CD4-positive, alpha-beta T cell (primary cell): ENCODE measurements at regions not wholly inside any gene's neighbourhood (a gene's known extent, or its start where the extent isn't known, plus 50 kb on each side); places are given as distances from the start of the nearest gene placed in this dataset.

Experiments
- ATAC-seq: fragments of 200-7000 bp; cut with Tn5 transposase; one replicate; pipeline ENCODE4 v1.10.0; 2022; ENCODE audit warnings: mild to moderate bottlenecking; ENCODE audit not compliant: poor library complexity
- CTCF ChIA-PET: fragments of 350-600 bp; sonication (Branson Sonifier 250); formaldehyde crosslinking; loops from one replicate; lab custom pipeline; 2021; ENCODE audit warnings: antibody characterized with exemption, inconsistent platforms; lab: Charles Lee
- POLR2A ChIA-PET: fragments of 350-600 bp; sonication (Branson Sonifier 250); formaldehyde crosslinking; loops from one replicate; lab custom pipeline; 2021; ENCODE audit warnings: antibody characterized with exemption, inconsistent platforms; lab: Charles Lee
- DNase-seq, 14 experiments: peaks; one replicate each; pipeline ENCODE4 v3.0.0-alpha.2; 2013 to 2020; ENCODE audit warnings: mixed read lengths in 2 of 14
- H3K27ac ChIP-seq, 2 donors: one replicate each; pipeline versions ENCODE4 v1.5.1 to v1.7.0; 2013; ENCODE audit warnings: low read length in 2 of 2, low read depth in 1 of 2, mild to moderate bottlenecking in 1 of 2
- H3K27me3 ChIP-seq, 2 experiments: 1 replicate in 1 of 2; 2 replicates in 1 of 2; pipeline versions ENCODE4 v1.6.1 to v1.7.0; 2013; ENCODE audit warnings: low read length in 2 of 2, control low read depth in 1 of 2, mild to moderate bottlenecking in 1 of 2, moderate library complexity in 1 of 2; ENCODE audit not compliant: insufficient read depth in 2 of 2, control insufficient read depth in 1 of 2
- H3K36me3 ChIP-seq: one replicate; pipeline ENCODE4 v1.6.1; 2013; ENCODE audit warnings: low read length, control low read depth; ENCODE audit not compliant: insufficient read depth
- H3K4me1 ChIP-seq: one replicate; pipeline ENCODE4 v1.6.1; 2013; ENCODE audit warnings: low read length, control low read depth; ENCODE audit not compliant: insufficient read depth
- H3K4me3 ChIP-seq: one replicate; pipeline ENCODE4 v1.5.1; 2013; ENCODE audit warnings: mild to moderate bottlenecking, low read length, moderate library complexity
- H3K9me3 ChIP-seq, 2 experiments: 1 replicate in 1 of 2; 2 replicates in 1 of 2; pipeline versions ENCODE4 v1.6.1 to v1.7.0; 2013; ENCODE audit warnings: low read length in 2 of 2, mild to moderate bottlenecking in 2 of 2, control low read depth in 1 of 2, moderate library complexity in 1 of 2; ENCODE audit not compliant: control insufficient read depth in 1 of 2, insufficient read depth in 1 of 2
- H3K27ac Mint-ChIP-seq: one replicate; pipeline ENCODE4 v1.8.0; 2020; ENCODE audit warnings: mixed read lengths
- H3K27me3 Mint-ChIP-seq: one replicate; pipeline ENCODE4 v1.8.0; 2021; ENCODE audit warnings: mixed read lengths
- H3K36me3 Mint-ChIP-seq: one replicate; pipeline ENCODE4 v1.8.0; 2021; ENCODE audit warnings: low read depth, mixed read lengths
- H3K4me1 Mint-ChIP-seq: one replicate; pipeline ENCODE4 v1.8.0; 2021; ENCODE audit warnings: low read depth, mixed read lengths
- H3K4me3 Mint-ChIP-seq: one replicate; pipeline ENCODE4 v1.8.0; 2020; ENCODE audit warnings: mild to moderate bottlenecking, mixed read lengths
- H3K9me3 Mint-ChIP-seq: one replicate; pipeline ENCODE4 v1.8.0; 2020; ENCODE audit warnings: mixed read lengths
- intact Hi-C, 2 experiments: fragments of 100-400 bp; cut with DNase I in 1 of 2; cut with micrococcal nuclease in 1 of 2; formaldehyde crosslinking; loops; one replicate each; pipeline versions ENCODE4 v1.15.1 to v1.9.0; 2023 to 2025; cut with DNase I, micrococcal nuclease
- TF ChIP-seq, protein P1 (sequence below): fragments of 200-600 bp; IDR thresholded peaks from one replicate; pipeline ENCODE4 v1.8.0; 2022; ENCODE audit warnings: antibody characterized with exemption, mild to moderate bottlenecking

DNA sequence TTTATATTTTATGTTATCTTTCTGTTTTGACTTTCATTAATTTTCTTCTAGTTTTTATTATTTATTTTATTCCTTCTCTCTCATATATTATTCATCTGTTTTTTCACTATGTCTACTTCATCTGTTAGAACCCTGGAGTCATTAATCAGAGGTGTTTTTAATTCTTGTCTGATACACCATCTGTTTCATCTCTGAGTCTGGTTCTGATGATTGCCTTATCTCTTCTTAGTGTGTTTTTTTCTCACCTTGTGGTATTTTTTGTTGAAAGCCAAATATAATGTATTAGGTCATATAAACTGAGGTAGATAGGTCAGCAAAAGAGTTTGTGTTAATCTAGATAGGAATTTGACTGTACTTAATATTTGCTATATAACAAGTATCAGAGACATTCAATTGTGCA lies 1005.7 kb upstream of the NCAM2 start:
- CTCF ChIA-PET = no interaction called here
- ATAC-seq (no peak), DNase-seq (no peak)
- POLR2A ChIA-PET = no interaction called here
- intact Hi-C loops = no loop called here
- H3K9me3 Mint-ChIP-seq = peaks cover 13% of the 10 kb centered on the region
- TF ChIP-seq, protein P1, sequence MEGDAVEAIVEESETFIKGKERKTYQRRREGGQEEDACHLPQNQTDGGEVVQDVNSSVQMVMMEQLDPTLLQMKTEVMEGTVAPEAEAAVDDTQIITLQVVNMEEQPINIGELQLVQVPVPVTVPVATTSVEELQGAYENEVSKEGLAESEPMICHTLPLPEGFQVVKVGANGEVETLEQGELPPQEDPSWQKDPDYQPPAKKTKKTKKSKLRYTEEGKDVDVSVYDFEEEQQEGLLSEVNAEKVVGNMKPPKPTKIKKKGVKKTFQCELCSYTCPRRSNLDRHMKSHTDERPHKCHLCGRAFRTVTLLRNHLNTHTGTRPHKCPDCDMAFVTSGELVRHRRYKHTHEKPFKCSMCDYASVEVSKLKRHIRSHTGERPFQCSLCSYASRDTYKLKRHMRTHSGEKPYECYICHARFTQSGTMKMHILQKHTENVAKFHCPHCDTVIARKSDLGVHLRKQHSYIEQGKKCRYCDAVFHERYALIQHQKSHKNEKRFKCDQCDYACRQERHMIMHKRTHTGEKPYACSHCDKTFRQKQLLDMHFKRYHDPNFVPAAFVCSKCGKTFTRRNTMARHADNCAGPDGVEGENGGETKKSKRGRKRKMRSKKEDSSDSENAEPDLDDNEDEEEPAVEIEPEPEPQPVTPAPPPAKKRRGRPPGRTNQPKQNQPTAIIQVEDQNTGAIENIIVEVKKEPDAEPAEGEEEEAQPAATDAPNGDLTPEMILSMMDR = no peak
- no peak overlapping the region for H3K27ac Mint-ChIP-seq
- H3K4me3 Mint-ChIP-seq = no peak overlapping the region
- no peaks in the 10 kb centered on the region for H3K27me3 ChIP-seq
- no peaks in the 10 kb centered on the region for H3K36me3 ChIP-seq
- no peaks in the 10 kb centered on the region for H3K36me3 Mint-ChIP-seq
- H3K27ac ChIP-seq = no peak overlapping the region
- H3K4me1 ChIP-seq = no peaks in the 10 kb centered on the region
- H3K9me3 ChIP-seq = peaks cover 6% of the 10 kb centered on the region in 2 experiments
- H3K4me3 ChIP-seq = no peak overlapping the region
- no peaks in the 10 kb centered on the region for H3K27me3 Mint-ChIP-seq
- no peaks in the 10 kb centered on the region for H3K4me1 Mint-ChIP-seq

DNA sequence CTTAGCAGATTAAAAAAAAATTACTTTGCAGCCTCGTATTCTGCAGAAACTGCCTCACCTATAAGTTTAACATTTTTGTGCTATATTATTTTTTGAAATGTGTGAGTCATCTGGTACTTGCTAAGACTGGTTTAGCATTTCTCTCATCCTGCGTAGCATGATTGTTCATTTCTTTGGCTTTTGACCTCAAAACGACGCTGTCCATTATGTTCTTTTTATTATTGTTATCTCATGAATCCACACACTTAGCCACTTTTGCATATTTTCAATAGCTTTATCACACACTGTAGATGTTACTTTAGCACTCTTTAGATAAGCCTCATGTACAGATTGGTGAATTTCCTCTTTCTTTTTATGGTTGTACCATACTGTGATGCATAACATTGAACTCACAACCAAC lies 1004.9 kb upstream of the NCAM2 start:
- no peak overlapping the region for H3K4me3 ChIP-seq
- no peak overlapping the region for H3K27ac Mint-ChIP-seq
- no peaks in the 10 kb centered on the region for H3K36me3 ChIP-seq
- H3K27ac ChIP-seq = no peak overlapping the region
- no peaks in the 10 kb centered on the region for H3K4me1 Mint-ChIP-seq
- H3K4me1 ChIP-seq = no peaks in the 10 kb centered on the region
- TF ChIP-seq, protein P1 = no peak
- H3K36me3 Mint-ChIP-seq = no peaks in the 10 kb centered on the region
- ChIA-PET POLR2A (no interaction called here), CTCF (no interaction called here)
- no peak for ATAC-seq
- H3K4me3 Mint-ChIP-seq = no peak overlapping the region
- no peaks in the 10 kb centered on the region for H3K27me3 Mint-ChIP-seq
- no peak for DNase-seq
- H3K27me3 ChIP-seq = no peaks in the 10 kb centered on the region
- peaks cover 10% of the 10 kb centered on the region for H3K9me3 Mint-ChIP-seq
- intact Hi-C loops = no loop called here
- H3K9me3 ChIP-seq = peaks cover 6 to 11% of the 10 kb centered on the region in 2 experiments

DNA sequence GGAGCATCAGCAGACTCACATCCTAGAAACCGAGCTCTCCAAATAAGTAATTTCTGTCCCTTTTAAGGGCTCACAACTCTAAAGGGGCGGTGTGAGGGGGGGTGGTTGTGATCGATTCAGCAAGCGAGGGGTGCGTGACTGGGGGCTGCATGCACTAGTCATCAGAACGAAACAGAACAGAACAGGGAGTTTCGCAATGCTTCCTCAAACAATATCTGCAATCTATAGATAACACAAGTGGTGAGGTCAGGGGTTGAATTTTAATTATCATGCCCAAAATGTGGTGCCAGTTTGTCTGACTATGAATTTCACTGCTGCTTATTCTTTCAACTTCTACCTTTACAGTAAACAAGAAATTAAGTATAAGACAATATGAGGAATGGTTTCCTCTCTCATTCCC lies 1003.0 kb upstream of the NCAM2 start:
- no peaks in the 10 kb centered on the region for H3K36me3 Mint-ChIP-seq
- H3K9me3 ChIP-seq = peaks cover 11 to 12% of the 10 kb centered on the region in 2 experiments
- peaks cover 13% of the 10 kb centered on the region for H3K9me3 Mint-ChIP-seq
- CTCF ChIA-PET = no interaction called here
- H3K4me3 Mint-ChIP-seq = no peak overlapping the region
- POLR2A ChIA-PET = no interaction called here
- H3K4me1 ChIP-seq = no peaks in the 10 kb centered on the region
- no peak overlapping the region for H3K27ac ChIP-seq
- no peak overlapping the region for H3K4me3 ChIP-seq
- no peaks in the 10 kb centered on the region for H3K4me1 Mint-ChIP-seq
- ATAC-seq (no peak), DNase-seq (no peak)
- intact Hi-C loops = no loop called here
- no peaks in the 10 kb centered on the region for H3K36me3 ChIP-seq
- H3K27ac Mint-ChIP-seq = no peak overlapping the region
- H3K27me3 ChIP-seq = no peaks in the 10 kb centered on the region
- TF ChIP-seq, protein P1 = no peak
- no peaks in the 10 kb centered on the region for H3K27me3 Mint-ChIP-seq
